Posterior cingulate gyrus (tissue), 11 donors: ENCODE measurements at regions not wholly inside any gene's neighbourhood (a gene's known extent, or its start where the extent isn't known, plus 50 kb on each side); places are given as distances from the start of the nearest gene placed in this dataset.
"Not testable (repeated sequence)": the region's sequence is repeated elsewhere in the genome, so short reads cannot be mapped to it uniquely, and the experiment has no call there.

ENCODE experiments used
- DNase-seq, 10 donors: peaks; one replicate each; pipeline versions ENCODE4 v3.0.0 to v3.0.0-alpha.2; 2020 to 2021; ENCODE audit warnings: mixed read lengths in 3 of 10
- intact Hi-C: fragments of 100-400 bp; cut with DNase I; formaldehyde crosslinking; loops from one replicate; pipeline ENCODE4 v1.15.1; 2023

DNA sequence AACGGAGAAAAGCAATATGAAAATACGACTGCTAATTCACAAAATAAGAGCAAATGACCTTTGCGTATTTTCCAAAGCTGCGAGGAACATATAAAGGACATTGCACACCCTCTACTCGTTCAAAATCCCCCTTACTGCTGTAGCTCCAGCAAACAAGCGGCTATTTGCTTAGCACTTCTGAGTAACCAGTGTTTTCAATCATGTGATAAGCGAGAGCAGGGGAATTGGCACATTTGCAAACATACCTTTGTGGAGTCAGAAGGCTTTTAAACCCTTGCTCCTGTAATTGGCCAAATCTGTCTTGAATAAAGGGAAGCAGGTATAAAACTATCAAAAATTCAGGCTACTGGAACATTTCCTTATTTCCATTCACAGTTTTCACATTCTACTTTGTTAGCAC is 610.2 kb downstream of the UBE2NL start:
- no peak for DNase-seq
- intact Hi-C loops, result no loop called here

DNA sequence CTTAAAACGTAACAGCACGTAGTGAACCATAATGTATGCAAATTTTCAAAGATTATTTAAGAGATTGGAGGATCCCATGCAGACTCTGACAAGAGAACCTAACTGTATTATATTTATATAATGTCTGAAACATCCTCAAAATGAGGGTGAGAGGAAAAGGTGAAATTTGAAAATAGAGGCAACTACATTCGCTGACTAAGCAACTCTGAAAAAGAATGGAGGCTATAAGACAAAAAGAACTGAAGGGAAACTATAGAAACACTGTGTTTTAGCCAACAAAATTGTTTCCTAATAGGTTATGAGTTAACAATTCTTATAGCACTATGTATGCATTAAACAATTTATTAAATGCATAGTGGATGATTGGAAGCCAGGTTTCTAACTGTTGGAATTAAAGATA is 648.0 kb downstream of the UBE2NL start:
- intact Hi-C loops, result no loop called here
- no peak for DNase-seq

DNA sequence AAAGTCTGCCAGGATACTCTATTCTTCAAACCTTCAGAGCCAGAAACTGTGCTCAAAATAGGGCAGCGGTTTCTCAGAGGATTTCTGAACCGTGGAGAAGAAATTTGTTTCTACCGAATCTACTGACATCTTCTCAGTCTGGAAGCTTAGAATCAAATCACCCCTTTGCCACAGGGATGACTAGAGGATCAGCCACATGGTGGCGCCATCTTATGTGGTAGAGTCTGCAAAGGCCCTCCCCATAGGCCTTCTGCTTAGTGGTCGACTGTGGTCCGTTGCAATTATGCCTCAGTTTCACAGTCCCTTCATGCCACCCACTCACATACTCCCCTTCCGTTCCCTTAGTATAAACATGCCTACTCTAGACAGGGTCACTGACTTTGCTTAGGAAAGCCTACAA is 680.7 kb upstream of the SPANXN1 start:
- intact Hi-C loops, result no loop called here
- DNase-seq, result no peak

DNA sequence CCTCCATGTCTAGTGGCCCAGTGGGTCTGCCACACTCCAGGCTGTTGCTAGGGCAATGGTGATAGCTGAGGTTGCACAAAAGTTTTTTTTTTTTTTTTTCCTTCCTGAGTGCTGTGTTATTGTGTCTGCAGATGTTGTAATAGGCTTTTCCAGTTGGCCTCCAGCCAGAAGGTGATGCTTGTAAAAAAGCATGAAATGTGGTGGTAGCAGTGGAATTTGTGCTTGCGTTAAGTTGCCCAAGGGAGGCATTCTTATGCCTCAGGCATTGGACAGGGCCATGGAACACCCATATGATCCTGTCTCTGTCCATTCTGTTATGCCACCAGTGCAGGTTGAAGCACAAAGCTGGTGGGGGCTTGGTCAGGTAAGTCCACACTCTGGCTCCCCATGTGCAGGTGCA is 660.5 kb upstream of the SPANXN1 start:
- intact Hi-C loops, result no loop called here
- no peak for DNase-seq

DNA sequence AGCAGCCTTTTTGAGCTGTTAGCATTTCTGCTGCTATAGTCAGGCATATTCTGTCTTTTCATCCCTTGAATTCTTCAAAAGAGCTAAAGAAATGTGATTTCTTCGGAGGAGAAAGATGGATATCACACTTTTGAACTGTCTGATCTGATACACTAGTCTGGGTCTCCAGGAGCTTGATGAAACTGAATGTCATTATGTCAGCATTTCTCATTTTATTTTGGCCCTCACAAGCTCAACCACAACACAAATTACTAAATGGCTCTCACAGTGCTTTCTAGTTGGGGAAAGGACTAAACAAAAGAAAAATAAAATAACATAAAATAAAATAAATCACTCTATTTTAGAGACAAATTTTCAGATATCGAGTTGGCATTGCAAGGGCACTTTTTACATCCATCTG is 655.3 kb upstream of the SPANXN1 start:
- no peak for DNase-seq
- intact Hi-C loops, result no loop called here

DNA sequence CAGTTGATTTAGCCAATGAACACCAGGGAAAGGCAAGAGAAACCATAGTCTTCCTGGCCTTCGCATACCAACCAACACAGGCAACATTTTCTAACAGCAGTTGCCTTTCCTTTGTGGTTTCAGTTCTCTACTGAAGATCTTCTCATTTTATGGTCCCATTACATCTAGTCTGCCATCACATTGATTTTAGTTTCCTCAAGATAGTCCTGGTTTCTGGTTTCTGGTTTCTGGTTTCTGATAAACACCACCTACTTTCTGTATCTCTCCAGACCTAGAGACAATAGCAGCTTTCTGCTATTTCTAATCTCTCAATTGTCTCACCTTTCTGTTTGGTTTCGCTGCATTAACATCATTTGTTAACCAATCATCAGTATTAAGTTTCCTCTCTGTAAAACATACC is 646.3 kb upstream of the SPANXN1 start:
- intact Hi-C loops, result no loop called here
- no peak for DNase-seq

DNA sequence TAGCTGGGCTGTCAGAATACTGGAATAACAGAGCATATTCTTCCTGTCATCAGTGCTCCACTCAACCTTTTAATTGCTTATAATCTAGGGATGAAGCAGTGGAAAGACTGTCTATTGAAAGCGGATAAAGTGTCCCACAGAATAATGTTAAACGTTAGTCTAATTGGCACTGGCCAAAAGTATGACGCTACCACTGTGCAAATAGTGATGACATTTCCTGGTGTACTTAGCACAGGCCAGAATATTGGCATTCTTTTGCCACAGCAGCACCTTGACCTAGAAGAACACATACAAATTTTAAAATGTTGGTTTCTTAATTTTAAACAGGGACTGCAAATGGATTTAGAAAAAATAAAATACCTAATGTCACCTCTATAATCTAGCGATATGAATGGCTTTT is 635.2 kb upstream of the SPANXN1 start:
- intact Hi-C loops, result no loop called here
- no peak for DNase-seq

GRCh38 chrX:144616317-144616716 is 631.0 kb upstream of the SPANXN1 start:
- intact Hi-C loops, result no loop called here

DNA sequence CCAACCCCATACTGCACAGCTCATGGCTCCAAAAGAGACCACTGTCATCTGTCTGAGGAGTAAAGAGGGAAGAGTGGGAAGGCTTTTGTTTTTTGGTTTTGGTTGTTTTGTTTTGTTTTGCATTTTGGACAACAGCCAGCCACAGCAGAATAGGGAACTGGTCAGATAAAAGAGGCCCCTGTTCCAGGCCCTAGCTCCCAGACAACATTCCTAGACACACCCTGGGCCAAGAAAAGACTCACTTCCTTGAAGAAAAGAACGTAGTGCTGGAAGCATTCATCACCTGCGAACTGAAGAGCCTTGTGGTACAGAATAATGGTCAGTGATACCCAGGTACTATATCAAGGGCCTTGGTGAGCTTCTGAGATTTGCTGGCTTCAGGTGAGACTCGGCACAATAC is 619.4 kb upstream of the SPANXN1 start:
- no peak for DNase-seq
- intact Hi-C loops, result no loop called here

More at GRCh38 chrX:144616317-144616716, 631.0 kb upstream of the SPANXN1 start:
- DNase-seq, result no peak

DNA sequence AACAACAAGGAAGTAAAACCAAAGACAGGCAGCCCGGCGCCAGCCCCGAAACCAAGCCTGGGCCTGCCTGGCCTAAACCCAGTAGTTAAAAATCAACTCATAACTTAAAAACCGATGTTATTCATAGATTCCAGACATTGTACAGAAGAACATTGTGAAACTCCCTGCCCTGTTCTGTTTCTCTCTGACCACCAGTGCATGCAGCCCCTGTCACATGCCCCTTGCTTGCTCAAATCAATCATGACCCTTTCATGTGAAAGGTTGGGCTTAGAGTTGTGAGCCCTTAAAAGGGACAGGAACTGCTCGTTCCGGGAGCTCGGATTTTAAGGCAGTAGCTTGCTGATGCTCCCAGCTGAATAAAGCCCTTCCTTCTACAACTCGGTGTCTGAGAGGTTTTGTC is 612.9 kb upstream of the SPANXN1 start:
- intact Hi-C loops, DNase-seq: not testable (repeated sequence)

- intact Hi-C loops, result no loop called here
- DNase-seq, result no peak
These were observed 609.6 kb upstream of the SPANXN1 start for GRCh38 chrX:144637731-144638130.

- no peak for DNase-seq
- intact Hi-C loops, result no loop called here
These were observed 598.5 kb upstream of the SPANXN1 start for GRCh38 chrX:144648788-144649187.

GRCh38 chrX:144681501-144681900 is 565.8 kb upstream of the SPANXN1 start:
- intact Hi-C loops, result no loop called here
- no peak for DNase-seq

GRCh38 chrX:144683247-144683646 is 564.1 kb upstream of the SPANXN1 start:
- DNase-seq, result no peak
- intact Hi-C loops, result no loop called here

DNA sequence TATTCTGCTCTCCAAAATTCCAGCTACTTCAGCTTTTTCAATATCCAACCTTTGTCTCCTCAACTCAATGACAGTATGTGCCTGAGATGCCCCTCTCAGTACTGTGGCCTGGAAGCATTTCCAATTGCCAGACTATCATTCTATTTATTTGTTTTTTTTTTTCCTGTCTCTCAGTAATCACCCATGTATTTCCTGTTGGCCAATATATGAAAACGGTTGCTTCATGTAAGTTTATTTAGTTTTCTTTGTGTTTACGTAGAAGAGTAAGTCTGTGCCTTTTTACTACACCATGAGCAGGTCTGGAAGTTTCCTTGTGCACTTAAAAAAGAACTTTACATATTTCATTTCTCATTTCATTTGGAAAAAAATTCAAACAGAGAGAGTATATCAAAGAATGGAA is 537.5 kb upstream of the SPANXN1 start:
- intact Hi-C loops, result no loop called here
- DNase-seq, result no peak

GRCh38 chrX:144715337-144715736 is 532.0 kb upstream of the SPANXN1 start:
- DNase-seq, result no peak
- intact Hi-C loops, result no loop called here

GRCh38 chrX:144716187-144716586 is 531.1 kb upstream of the SPANXN1 start:
- intact Hi-C loops, result no loop called here
- no peak for DNase-seq

GRCh38 chrX:144717682-144718081 is 529.6 kb upstream of the SPANXN1 start:
- peak in 2 of 10 donors; percentile 63 to 64 for DNase-seq
- intact Hi-C loops, result no loop called here

DNA sequence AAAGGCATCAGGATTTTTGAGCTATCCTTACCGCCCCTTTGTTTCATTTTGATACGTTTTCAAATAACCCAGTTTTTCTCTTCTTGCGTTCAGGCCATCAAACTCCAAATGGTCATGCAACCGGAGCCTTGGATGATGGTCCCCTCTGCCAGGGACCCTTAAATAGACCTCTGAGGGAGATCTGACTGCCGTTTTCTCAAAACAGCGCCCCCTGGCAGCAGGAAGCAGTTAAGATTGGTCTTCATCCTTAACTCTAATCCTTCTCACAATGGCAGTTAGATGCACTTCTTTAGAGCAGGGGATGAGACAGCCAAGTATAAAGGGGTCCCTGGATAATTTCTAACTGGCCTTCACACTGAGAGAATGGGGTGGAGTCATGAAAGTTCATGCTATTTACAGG is 525.0 kb upstream of the SPANXN1 start:
- intact Hi-C loops, result no loop called here
- DNase-seq, result no peak

DNA sequence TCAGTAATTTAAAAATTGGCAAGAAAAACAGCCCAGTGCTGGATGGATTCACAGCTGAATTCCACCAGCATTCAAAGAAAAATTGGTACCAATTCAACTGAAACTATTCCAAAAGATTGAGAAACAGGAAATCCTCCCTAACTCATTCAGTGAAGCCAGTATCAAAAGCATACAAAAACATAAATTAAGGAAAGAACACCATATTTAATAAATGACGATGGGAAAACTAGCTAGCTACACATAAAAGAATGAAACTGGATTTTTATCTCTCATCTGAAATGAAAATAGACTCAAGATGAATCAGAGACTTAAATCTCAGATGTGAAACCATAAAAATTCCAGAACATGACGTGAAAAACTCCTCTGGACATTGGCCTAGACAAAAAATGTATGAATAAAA is 516.8 kb upstream of the SPANXN1 start:
- no peak for DNase-seq
- intact Hi-C loops, result no loop called here

DNA sequence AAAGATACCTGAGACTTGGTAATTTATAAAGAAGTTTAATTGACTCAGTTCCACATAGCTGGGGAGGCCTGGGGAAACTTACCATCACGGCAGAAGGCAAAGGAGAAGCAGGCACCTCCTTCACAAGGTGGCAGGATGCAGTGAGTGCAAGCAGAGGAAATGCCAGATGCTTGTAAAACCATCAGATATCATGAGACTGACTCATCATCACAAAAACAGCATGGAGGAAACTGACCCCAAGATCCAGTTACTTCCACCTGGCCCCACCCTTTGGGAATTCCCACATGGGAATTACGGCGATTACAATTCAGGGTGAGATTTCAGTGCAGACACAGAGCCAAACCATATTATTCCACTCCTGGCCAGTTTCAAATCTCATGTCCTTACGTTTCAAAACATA is 514.7 kb upstream of the SPANXN1 start:
- no peak for DNase-seq
- intact Hi-C loops, result no loop called here

GRCh38 chrX:144738246-144738645 is 509.1 kb upstream of the SPANXN1 start:
- DNase-seq, result no peak
- intact Hi-C loops, result no loop called here

DNA sequence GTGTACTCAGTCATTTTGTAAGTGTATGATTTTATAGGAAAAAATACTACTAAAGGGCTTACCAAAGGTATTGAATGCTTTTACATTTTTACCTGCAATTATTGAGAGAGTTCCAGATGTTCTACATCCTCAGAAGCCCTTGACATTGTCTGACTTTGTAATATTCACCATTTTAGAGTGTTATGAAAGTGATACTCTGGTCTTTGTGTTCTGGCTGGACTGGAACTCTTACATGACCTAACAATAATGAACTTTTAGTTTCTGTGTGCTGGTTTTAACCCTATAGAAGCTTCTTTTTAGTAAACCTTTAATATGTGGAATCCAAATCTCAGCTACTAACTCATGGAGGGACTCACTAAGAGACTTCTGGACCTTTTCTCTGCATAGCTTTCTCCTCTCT is 478.8 kb upstream of the SPANXN1 start:
- DNase-seq, result no peak
- intact Hi-C loops, result no loop called here

DNA sequence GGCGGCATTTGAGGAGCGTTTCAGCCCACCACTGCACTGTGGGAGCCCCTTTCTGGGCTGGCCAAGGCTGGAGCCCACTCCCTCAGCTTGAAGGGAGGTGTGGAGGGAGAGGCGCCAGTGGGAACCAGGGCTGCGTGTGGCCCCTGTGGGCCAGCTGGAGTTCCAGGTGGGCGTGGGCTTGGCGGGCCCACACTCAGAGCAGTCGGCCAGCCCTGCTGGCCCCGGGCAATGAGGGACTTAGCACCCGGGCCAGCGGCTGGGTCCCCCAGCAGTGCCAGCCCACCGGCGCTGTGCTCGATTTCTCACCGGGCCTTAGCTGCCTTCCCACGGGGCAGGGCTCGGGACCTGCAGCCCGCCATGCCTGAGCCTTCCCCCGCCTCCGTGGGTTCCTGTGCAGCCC is 463.8 kb upstream of the SPANXN1 start:
- peak in 3 of 10 donors; percentile 48 to 64 (median 56) for DNase-seq
- intact Hi-C loops, result not testable (repeated sequence)
